Suppressor macrophage treated with lipopolysaccharide for 1 hour (primary cell): ENCODE measurements at regions not wholly inside any gene's neighbourhood (a gene's known extent, or its start where the extent isn't known, plus 50 kb on each side); places are given as distances from the start of the nearest gene placed in this dataset.

Experiments used
- DNase-seq, 3 donors: peaks; one replicate each; pipeline ENCODE4 v3.0.0-alpha.2; 2020 to 2022

DNA sequence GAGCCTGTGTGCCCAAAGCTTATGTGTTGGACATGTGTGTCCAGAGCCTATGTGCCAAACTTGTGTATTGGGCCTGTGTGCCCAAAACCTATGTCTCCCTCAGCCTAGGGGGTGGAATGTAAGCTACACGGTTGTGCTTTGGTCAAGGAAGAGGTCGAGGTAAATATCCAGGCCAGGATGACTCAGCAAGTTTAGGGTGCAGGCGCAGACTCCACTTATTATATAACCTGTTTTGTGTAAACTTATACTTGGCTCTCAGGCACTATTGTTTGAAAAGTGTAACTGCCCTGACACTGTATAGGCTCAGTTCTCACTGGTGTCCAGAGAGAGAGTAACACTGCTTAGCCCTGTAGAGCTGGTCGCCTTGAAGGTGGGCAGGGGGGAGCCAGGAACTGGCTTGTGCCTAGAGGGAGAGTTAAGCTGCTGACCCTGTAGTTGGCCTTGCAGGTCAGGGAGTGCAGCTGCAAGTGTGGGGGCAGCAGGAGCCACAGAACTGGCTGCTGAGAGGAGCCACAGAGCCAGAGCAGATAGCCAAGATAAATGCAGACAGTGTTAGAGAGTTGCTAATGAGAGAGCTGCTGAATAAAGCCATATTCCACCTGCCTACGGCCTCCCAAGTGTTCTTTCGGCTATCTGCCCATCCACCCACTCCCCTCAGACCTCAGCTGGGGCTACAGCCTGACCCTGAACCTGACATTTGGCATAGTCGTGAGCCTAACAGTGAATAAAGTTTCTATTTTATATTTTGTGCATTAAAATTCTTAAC lies 517.2 kb upstream of the SLITRK1 start:
- DNase-seq: no peak

DNA sequence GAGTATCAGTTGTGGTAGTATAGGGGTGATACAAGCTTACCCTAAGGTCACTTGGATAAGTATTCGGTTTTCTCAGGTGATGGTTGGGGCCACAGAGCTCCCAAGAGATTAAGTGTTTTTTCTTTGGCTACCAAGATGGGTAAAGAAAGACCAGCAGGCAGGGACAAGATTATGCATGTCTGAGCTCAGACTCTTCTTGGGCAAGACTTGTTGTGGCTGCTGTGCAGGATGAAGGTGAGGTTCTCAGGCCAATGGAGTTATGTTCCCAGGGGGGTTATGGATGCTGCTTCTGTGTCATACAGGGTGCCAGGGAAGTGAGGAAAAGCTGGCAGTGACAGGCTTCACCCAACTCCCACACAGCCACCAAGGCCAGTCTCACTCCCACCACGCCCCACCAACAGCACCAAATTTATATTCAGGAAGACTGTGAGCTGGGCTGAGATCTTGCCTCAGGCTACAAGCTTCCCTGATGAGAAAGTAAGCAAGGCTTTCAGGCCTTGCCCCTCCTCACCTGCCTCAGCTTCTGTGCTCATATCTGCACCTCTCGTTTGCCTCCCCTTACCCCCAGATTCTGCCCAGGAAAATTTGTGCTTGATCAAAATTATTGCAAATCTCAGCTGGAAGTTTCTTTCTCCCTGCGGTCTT lies 511.8 kb upstream of the SLITRK1 start:
- no peak for DNase-seq

DNA sequence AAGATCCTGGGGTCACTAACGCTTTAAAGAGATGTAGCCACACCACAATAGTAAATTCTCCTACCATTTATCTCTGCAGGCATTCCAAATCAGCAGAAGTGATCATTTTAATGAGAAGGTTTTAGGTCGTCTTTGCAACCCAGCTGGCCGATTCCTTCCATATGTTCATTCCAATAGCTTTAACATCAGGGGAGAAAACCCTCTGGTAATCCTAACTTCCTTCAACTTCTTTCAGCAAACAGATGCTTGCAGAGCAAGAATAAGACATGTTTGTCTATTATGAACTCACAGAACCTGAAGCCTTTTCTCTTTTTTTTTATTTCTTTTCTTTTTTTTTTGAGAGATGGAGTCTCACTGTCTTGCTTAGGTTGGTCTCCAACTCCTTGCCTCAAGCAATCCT lies 498.6 kb upstream of the SLITRK1 start:
- DNase-seq: no peak

DNA sequence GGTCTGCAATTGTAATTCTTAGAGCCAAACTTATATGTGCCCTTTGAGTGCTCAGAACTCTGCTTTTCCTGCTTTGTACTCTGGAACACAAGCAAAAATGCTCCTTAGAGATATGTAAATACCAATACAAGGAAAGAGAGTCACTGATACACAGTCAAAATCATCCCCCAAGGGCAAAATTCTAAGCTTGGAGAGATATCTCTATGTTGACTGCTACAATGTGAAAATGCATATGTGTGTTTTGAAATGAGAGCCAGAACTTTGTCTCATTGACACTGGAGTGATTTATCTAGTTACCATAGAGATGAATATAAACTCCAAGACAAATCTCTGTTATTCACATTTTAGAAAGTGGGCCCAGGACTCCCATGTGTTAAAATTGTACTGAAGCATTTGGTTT lies 494.8 kb upstream of the SLITRK1 start:
- no peak for DNase-seq

DNA sequence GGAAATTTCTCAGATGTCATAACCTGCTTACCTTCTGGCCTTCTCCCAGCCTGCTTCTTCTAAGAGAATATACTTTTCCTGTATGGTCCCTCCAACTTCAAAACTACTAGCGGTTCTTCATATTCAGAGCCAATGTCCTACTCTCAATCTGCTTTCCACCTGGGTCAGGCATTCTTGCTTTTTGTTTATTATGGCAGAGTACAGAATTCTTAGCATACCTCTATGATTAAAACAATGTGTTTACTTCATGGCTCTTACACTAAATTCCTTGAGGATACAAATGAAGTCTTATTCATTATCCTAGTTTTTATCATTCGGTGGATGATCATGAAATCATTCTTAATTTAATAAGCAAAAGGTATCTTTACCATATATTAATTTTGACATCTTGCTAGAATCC lies 484.2 kb upstream of the SLITRK1 start:
- no peak for DNase-seq

DNA sequence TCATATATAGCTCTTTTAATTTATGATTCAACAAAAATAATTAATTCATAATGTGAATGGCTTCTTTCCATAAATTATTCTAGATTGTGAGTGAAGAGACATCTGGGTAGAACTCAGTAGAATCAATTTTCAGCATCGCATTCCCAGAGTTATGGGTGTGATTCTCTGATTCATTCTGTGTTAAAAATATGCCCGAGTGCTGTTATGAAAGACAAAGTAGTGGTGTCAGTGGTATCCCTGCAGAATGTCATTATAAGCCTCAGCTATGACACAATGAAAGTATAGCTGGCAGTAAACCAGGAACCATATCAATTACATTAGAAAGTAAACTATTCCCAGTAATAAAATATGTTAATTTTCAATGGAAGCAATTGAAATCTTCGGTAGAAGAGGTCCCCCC lies 480.5 kb upstream of the SLITRK1 start:
- no peak for DNase-seq

DNA sequence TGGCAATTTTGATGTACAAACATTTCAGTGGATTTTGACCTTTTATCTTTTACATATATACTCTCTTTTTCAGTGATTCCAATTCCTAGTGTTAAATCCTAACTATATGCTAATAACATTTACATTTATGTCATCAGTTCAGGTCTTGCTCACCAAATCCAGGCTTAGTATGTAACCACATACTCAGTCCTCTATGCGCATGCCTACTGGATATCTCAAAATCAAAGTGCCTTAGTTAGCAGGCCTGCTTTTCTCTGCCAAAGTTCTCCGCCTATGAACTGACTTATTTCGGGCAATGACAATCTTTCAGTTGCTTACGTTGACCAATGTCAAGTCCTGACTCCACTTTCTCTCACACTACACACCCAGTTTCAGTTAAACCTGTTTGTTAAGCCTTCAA lies 478.5 kb upstream of the SLITRK1 start:
- no peak for DNase-seq

DNA sequence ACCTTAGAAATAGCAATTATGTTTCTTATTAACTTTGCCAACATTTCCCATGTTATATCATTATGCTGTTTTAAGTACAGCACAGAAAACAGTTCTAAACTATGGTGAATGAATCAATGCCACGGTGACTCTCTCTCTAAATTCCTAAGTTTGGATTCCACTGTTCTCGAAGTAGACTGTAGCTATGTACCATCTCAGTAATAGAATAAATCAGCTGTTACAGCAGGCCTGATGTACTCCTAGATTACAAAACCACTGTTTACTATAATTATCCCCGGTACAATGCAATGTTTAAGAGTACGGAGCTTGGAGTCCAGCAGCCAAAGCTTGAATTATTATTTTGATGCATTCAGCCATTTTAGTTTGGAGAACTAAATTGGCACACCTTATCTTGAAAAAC lies 476.3 kb upstream of the SLITRK1 start:
- no peak for DNase-seq

DNA sequence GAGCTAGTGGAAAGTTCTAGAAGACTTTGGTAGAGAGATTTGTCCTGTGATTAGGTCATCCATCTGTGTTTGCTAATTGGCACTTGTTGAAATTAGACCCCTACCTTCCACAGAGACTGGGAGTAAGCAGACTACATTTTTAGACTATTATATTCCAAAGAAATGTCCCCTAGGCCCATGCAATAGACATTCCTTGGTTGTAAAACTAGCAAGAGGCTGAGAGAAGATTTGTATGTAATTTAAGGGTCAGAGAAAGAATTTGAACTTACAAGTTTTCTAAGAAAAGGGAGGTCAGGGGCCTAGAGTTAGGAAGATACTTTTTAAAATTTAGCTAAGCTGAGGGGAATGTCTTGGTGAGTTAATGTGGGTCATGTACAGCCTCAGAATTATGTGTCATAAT lies 470.7 kb upstream of the SLITRK1 start:
- no peak for DNase-seq

DNA sequence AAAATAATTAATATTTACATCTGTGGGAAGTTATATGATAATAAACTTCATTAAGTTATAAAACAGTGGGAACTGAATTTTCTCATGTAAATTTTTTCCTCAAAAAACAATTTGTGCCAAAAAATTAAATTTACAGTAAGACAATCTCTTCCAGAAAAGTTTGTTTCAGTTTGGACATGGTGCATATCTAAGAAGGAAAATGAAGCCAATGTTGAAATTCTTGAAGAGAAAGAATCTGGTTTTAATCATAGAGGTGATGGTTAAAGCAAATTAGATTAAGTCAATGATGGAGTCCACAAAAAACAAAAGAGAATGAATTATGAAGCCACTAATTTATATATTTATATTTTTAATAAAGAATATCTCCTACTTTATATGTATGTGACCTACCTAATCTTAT lies 457.2 kb upstream of the SLITRK1 start:
- DNase-seq: no peak

DNA sequence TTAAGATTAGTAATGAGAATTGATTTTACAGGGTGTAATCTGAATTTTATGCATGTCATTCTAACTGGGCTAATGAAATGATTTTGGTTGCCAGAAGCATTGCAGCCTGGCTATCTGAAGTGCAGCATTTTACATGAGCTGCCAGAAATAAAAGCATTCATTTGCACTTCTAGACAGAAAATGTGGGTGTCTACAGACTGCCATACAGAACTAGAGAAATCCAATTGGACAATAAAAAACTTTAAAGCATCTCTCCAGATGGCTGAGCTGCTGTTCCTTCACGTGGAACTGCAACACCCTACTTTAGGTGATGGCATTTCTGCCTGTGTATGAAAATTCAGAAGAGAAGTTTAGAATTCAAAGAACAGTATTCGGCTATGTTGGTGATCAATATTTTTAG lies 450.1 kb upstream of the SLITRK1 start:
- DNase-seq: no peak

DNA sequence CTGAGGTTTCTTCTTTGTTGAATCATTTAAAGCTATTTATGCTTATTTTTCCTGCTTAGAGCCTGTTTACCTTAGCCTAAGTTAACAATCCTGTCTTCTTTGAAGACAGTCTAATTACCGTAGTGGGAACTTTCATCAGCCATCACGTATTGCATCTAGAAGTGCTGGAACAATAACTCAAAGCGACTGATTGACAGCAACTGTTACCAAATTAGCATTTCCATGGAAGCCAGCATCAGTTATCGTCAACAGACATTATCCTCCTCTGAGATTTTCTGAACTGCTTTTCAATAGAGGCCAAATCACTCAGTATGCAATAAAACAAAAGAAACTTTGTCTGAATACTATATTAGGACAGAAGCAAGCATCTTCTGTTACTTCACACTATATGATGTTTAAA lies 433.3 kb upstream of the SLITRK1 start:
- DNase-seq: no peak

DNA sequence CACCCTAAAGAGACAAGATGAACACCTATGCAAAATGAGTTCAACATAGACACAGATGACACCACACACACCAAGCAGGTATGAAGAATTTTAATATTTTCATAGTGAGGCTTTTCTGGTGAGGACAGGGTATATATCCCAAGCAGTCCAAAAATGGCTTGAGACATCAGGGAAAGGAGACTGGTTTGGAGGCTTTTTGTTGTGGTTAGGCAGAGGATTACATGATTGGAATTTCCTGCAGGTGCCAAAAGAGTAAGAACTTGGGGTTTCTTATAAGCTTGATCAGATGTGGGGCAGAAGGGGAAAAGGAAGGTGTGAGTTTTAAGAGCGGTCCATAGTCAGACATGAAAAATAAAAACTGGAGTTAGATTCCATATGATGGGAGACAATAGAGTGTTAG lies 420.8 kb upstream of the SLITRK1 start:
- DNase-seq: no peak

DNA sequence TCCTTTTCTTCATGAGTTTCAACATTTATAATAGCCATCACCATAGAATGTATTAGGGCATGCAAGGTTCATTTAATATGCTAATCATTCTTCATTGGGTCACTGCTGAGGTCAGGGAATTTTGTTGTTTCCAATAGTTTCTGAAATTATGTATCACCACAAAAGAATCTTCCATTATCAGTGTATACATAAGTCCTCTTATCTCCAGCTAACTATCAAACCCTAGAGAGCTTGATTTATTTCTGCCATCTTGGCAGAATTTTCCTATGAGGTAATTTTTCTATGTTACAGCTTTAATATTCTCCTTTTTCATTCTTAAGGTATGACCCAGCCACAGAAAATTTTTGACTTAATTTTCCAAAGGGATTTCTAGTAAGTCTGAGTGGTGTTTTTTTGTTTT lies 415.0 kb upstream of the SLITRK1 start:
- no peak for DNase-seq

DNA sequence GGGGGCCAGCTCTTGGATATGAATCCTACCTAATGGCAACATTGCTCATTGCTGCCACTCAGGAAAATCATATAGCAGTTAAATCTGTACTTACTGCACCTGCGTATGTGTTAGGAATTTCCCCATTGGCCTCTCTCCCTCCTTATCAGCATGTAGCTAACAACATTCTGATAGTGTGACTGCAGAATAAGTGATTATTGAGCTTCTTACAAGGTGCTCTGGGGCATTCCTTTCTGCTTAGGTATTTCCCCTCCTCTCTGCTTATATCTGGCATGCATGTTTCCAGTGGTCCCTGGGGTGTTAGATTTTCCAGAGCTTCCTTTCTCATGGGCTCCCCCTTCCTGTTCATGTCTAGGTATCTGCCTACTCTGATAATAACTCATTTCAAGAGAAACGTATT lies 414.1 kb upstream of the SLITRK1 start:
- DNase-seq: no peak

DNA sequence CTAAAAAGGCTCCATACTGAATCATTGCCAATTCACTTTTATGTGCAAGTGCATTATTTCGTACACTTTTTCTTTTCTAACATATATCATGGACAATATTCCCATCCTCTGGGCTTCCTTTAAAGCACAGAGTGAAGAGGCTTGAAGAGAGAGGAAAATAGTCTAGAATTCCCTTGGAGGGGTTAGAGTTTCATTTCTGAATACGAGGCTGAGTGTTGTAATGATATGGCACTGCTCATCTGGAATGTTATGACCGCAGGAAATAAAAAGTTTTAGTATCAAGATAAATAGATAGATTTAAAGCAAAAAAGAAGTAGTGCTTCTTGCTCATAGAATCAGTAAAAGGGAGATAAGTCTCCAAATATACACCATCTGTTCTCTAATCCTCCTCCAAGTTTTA lies 412.3 kb upstream of the SLITRK1 start:
- DNase-seq: no peak

DNA sequence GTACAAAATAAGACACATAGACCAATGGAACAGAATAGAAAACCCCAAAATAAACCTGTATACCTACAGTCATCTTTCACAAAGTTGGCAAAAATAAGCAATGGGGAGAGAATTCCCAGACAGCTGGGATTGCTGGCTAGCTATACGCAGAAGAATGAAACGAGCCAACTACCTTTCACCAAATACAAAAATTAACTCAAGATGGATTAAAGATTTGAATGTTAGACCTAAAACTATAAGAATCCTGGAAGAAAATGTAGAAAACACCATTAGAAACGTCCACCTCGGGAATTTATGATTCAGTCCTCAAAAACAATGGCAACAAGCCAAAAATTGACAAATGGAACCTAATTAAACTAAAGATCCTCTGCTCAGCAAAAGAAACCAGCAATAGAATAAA lies 408.1 kb upstream of the SLITRK1 start:
- DNase-seq: no peak

DNA sequence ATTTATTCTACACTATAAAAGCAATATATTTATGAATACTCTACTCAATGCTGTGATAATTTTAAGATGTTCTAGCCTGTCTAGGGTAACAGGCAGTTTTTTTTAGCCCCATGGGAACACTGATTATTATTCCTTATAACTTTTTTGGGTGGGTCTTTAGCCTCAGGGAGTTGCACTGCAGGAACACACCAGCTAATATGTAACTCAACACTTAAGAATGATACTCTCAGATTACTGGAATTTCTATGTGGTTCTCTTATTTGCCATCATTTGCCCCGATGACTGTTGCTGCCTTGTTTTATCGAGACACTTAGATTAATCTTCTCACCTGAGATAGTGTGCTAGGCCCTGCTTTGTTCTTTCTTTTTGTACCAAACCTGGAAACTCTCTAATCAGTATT lies 396.9 kb upstream of the SLITRK1 start:
- no peak for DNase-seq

DNA sequence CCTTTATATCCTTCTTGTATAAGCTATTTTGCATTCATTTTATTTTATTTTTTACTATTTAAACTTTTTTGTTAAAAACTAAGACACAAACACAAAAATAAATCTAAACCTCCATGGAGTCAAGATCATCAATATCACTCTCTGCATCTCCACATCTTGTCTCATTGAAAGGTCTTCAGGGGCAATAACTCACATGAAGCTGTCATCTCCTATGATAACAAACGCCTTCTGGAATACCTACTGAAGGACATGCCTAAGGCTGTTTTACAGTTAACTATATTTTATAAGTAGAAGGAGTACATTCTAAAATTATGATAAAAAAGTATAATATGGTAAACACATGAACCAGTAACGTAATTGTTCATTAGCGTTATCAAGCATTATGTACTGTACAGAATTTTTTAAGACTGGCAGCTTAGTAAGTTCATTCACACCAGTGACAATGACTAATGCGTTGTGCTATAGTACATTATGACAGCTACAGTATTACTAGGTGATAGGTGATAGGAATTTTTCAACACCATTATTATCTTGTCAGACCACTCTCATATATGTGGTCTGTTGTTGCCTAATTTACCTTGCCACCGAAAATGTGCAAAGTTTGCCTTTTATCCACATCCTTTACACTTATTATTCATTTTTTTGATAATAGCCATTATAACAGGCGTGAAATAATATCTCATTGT lies 390.7 kb upstream of the SLITRK1 start:
- DNase-seq: no peak

DNA sequence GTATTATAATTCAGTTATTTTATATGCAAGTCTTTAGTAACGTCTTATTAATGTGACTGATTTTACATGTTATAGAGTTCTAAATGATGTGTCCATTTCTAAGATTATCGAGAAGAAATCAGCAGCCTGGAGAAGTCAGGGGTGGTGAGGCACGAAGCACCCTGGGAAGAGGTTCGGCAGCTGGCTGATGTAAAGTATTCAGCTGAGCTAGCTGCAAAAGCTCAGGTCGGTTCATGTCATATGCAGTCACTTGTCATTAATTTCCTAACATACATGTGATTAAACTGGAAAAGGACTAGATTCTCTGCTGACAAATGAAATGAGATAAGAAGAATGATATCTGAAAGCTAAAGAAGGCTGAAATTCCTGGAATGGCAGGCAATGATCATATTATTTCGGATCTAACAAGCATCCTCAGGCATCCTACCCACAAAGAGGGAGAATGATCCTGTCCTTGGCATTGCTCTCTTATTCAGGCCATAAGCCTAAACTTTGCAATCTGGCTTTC lies 383.0 kb upstream of the SLITRK1 start:
- no peak for DNase-seq

DNA sequence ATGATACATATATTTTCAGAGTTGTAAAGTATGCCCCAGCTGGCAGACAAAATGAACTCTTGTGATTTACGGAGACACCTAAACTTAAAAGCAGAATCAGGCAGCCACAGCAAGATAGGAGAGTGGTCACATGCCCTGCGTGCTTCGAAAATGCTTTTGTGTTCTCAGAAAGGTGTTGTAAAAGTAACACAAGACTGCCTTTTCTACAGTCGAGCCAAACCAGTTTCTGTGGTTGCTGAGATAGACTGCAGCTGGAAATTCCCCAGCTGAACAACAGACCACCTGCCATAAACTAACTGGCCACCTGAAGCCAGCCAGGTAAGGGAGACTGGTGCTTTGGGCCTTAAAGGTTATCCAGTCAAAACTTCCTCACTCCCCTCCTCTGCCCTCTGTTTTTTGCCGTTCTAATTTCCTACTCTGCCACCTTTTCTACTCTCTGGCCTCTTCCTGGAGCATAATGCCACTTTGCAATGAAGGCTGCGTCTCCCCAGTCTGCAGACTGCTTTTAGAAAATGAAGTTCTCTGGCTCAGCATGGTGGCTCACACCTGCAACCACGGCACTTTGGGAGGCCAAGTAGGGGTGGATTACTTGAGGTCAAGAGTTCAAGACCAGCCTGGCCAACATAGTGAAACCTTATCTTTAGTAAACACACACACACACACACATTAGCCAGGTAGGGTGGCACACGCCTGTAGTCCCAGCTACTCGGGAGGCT lies 381.2 kb upstream of the SLITRK1 start:
- DNase-seq: no peak

DNA sequence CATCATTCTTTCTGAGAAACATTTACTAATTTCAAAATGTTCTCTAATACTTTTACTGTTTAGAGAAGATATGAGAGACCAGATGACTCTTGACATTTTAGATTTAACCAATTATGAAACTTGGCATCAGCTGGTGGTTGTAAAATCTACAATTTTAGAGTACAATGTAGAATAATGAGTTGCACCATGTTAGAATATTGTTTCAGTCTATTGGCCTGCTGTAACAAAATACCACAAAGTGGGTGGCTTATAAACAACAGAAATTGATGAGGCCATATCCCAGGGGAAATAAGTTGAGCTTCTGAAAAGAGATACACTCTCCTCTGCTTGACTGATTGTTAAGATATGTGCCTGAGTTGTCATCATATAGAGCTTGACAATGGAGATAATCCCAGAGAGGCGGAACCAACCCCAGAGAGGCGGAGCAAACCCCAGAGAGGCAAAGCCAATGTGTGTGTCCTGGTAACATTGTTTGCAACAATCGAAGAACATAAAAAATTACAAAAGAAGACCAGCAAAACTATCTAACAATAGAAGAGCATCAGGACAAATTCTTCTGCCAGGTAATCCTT lies 373.0 kb upstream of the SLITRK1 start:
- DNase-seq: no peak

DNA sequence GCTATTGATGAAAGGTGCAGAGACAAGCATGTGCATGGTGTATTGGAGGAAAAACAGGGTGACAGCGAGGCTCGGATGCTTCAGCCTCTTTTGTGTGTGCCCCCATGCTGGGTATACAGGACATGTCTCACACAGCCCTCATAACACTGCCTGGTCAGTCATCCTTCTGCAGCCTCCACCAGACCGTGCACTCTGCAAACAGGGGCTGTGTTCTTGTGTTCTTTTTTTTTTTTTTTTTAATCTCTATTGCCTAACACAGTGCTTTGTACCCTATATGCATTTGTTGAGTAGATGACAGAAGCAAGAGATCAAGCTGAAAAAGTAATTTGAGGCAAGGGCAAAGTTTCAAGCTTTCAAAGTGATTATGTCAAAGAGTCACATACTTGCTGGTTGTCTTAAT lies 367.2 kb upstream of the SLITRK1 start:
- DNase-seq: no peak
